NCI-H748 (cell line): ENCODE measurements at regions not wholly inside any gene's neighbourhood (a gene's known extent, or its start where the extent isn't known, plus 50 kb on each side); places are given as distances from the start of the nearest gene placed in this dataset.
"Not testable (repeated sequence)": the region's sequence is repeated elsewhere in the genome, so short reads cannot be mapped to it uniquely, and the experiment has no call there.

ENCODE experiments used
- DNase-seq: peaks from one replicate; lab custom pipeline; 2025; ENCODE audit not compliant: unreplicated experiment; lab: John Stamatoyannopoulos, UW

GRCh38 chr4:132646186-132646585, 502.9 kb upstream of the PCDH10 start:
- DNase-seq, result no peak

GRCh38 chr4:132651196-132651595, 497.9 kb upstream of the PCDH10 start:
- no peak for DNase-seq

DNA sequence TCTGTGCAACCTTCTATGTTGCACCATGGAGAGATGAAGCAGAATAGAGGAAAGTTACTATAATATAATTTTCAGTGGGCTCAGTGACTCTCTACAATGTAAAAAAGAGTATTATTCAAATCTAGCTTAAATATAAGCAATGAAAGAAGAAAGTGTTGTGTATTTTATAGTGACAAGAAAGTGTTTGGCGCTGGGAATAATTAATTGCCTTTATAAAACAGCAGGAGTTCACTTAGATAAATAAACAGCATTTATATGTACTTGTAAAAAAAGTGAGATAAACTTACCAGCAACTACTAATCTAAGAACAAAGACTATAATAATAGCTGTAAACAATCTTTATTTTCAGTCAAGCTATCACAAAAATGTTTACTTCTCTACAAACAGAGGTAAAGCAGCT, 488.9 kb upstream of the PCDH10 start:
- DNase-seq, result no peak

DNA sequence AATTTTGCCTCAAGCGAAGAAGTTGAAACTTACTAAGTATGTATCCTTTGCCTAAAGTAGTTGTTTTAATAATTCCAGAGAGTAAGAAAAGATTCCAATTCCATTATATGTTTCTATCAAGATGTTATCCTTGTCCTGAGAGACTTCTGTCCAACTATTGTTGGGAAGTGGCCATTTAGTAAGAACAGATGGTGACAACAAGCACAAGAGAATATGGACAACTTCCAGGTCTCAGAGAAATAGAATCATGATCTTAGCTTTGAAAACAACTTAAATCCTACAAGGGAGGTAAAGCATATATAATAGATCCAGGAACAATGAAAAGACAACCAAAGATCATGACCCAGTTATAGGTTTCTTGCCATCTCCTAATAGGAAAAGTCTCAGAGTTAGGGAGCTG, 486.6 kb upstream of the PCDH10 start:
- DNase-seq, result no peak

- no peak for DNase-seq
Measured at GRCh38 chr4:132669786-132670185, 479.3 kb upstream of the PCDH10 start.

GRCh38 chr4:132670557-132670956, 478.5 kb upstream of the PCDH10 start:
- no peak for DNase-seq

DNA sequence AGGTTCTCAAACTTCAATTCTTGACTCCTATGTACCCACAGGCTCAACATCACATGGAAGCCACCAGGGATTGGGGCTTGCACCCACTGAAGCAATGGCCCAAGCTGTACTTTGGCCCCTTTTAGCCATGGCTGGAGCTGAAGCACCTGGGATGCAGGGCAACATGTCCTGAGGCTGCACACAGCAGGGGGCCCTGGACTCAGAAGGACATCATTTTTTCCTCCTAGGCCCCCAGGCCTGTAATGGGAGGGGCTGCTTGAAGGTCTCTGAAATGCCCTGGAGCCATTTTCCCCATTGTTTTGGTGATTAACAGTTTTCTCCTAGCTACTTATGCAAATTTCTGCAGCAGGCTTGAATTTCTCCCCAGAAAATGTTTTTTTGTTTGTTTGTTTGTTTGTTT, 465.1 kb upstream of the PCDH10 start:
- DNase-seq, result no peak

DNA sequence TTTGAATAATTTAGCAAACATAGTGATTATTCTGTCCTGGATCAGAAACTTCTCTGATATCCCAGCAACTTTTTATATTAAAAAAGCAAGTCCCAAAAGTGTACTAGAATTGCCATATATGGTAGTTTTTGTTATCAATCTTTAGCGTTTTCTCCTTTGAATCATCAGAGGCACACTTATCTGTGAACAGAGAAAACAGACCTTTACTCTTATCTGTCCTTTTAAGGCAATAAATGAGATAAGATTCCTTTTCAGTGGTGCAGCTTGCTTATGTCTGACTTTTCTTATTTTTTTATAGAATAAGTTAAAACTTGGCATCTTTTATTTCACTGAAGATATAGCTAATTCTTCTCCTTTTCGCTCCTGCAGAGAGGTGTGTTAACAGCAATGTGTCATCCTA, 458.1 kb upstream of the PCDH10 start:
- DNase-seq, result no peak

DNA sequence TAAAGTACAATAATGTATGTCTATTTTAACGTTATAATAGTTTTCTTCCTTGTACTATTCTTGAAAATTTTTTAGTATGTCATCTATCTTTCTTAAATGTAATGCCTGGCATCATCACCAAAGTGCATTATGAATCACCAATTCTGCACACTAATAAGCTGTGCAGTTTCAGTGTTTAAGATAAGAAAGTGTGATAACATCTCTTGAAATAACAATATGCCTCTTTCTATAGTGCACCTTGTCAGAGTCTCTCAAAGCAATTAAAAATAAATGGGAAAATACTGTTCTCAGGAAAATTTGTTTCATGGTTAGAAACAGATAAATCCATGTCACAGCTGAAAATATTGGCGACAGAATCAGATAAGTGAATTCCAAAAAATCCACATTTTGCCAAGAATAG, 457.4 kb upstream of the PCDH10 start:
- DNase-seq, result no peak

DNA sequence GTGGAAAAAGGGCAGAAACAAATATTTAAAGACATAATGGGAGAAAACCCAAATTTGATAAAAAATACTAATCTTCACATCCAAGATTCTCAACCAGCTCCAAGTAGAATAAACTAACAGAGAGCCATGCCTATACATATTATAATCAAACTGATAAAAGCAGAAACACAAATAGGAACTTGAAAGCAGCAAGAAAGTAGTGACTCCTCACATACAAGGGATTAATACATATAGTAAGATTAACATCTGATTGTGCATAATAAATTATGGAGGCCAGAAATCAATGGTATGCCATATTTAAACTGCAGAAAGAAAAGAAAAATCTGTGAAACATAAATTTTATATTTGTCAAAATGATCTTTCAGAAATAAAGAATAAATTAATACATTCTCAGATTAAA, 454.3 kb upstream of the PCDH10 start:
- no peak for DNase-seq

DNA sequence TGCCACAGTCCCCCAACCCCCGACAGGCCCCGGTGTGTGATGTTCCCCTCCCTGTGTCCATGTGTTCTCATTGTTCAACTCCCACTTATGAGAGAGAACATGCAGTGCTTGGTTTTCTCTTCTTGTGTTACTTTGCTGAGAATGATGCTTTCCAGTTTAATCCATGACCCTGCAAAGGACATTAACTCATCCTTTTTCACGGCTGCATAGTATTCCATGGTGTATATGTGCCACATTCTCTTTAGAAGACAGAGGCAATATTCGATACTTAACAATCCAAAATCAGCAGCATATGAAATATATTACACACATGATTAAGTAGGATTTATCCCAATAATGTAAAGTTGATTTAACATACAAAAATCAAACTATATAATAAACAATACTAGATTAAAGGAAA, 451.6 kb upstream of the PCDH10 start:
- not testable (repeated sequence) for DNase-seq

DNA sequence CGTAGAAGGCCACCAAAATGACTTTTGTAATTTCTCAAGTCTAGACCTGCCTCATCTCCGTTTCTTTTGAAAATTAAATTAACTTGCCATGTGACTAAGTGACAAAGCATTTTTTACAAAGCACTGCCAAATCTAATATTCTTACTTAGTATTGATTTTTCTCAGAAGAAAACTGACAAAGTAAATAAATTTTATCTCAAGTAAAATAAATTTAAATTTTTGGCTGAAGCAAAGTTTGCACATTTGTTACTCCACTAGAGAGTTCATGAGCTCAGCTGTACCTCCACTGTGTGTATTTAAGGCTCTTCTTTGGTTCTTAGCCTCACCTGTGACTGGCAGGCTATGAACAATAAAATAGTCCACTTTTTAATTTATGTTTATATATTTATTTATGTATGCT, 441.1 kb upstream of the PCDH10 start:
- DNase-seq, result no peak

DNA sequence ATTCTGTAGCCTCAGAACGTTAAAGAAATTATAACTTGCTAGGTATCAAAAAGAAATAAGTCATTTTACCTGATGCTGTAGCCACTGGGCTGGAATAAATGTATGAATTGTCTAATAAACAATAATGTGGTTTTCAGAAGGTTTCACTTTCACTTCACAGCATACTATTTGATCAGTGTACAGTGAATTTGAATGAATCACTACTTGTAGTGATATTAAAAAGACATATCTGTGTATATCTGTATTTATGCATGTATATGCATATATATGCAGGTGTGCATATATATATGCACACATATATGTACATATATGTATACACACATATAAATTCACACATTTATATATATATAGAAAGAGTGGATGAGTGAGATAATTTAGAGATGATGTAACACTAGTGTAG, 440.0 kb upstream of the PCDH10 start:
- DNase-seq, result no peak

- no peak for DNase-seq
Measured at GRCh38 chr4:132710971-132711370, 438.1 kb upstream of the PCDH10 start.

- DNase-seq, result no peak
Measured at GRCh38 chr4:132737344-132737743, 411.8 kb upstream of the PCDH10 start.

DNA sequence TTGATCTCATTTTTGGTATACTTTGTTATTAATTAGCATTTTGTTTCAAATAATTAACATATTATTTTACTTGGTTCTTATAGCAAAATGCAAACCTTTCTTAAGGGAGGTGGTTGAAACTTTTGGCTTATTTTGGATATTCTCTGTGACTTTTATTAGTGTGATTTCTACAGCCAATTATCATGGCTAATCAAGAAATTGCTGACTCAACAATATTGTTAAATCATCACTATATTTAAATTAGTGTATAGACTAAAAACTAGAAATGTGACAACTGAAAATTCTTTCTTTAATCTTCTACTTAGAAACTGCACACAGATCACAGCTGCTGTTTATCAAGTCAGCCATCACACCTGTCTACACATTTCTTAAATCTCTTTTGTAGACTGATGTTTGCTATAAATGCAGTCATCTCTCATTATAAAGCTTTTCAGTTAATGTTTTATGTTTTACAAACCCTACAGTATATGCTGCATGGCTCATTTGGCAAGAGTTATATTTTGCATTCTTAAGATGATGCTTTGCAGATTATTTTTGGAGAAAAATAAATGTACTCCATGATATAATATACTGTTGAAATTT, 389.8 kb upstream of the PCDH10 start:
- DNase-seq, result no peak

DNA sequence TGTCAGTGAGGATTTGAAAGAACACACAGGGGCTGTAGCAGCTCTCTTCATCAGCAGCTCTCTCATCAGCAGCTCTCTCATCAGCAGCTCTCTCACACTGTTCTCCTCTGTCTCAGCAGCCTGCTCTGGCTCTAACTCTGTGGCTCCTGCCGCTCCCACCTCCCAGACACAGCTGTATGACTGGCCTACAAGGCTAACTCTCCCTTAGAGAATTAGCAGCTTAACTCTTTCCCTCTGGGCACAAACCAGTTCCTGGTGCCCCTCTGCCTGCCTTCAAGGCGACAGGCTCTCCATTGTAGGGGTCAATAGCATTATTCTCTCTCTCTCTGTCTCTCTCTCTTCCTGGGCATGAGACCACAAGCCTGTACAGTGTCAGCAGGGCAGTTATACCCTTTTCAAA, 385.6 kb upstream of the PCDH10 start:
- no peak for DNase-seq

GRCh38 chr4:132767901-132768300, 381.2 kb upstream of the PCDH10 start:
- no peak for DNase-seq

DNA sequence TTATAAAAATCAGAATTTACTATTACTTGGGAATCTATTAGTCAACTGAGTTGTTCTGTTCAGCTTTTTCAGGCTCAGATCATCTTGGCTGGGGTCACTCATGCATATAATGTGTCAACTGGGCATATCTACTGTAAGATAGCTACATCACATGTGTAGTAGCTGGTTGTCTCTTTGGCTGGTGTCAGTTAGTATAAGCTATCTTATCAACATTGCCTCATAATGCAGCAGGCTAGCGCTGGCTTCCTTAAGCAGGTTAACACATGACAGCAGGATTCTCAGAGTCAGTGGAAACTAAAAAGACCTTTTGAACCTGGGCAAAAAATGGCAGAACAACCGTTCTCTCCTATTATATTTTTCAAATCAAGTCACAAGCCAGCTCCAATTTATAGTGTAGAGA, 378.3 kb upstream of the PCDH10 start:
- DNase-seq, result no peak

DNA sequence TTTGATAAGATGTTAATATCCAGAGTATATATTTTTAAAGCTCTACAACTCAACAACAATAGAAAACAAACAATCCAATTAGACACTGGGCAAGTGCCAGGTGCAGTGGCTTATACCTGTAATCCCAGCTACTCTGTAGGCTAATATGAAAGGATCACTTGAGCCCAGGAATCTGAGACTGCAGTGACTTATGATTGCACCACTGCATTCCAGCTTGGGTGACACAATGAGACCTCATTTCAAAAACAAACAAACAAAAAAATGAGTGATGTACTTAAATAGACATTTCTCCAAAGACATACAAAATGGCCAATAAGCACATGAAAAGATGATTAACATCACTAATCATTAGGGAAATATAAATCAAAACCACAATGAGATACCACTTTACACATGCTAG, 356.8 kb upstream of the PCDH10 start:
- no peak for DNase-seq

DNA sequence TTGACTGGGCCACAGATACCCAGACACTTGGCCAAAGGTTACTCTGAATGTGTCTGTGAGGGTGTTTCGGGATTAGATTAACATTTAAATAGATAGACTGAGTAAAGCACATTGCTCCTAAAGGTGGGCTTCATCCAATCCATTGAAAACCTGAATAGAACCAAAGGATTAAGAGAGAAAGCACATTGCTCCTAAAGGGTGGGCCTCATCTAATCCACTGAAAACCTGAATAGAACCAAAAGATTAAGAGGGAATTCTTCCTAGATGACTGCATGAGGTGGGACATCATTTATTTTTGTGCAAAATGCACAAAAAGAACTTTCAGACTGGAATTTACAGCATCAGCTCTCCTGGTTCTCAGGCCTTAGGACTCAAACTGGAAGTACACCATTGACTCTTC, 351.2 kb upstream of the PCDH10 start:
- no peak for DNase-seq

GRCh38 chr4:132809298-132810032, 339.6 kb upstream of the PCDH10 start:
- DNase-seq, result no peak

DNA sequence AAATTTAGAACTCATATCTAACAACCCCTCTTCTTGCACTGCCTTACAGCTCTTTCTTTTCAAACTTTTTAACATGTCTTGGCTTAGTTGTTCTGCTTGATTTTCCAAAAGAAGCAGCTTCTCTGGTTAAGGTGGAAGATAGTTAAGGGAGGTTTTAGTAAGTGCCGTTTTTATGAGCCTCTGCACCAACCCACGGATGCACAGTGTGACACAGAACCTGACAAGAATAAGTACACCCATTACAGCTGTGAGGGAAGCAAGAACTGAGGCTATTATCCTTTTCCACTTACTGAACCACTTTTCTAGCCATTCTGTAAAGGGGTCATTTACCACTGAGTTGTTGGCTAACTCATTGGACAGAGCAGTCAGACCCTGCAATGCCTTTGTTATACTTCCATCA, 336.0 kb upstream of the PCDH10 start:
- not testable (repeated sequence) for DNase-seq
